ENCODE measurements at regions not wholly inside any gene's neighbourhood (a gene's known extent, or its start where the extent isn't known, plus 50 kb on each side); places are given as distances from the start of the nearest gene placed in this dataset.

DNA sequence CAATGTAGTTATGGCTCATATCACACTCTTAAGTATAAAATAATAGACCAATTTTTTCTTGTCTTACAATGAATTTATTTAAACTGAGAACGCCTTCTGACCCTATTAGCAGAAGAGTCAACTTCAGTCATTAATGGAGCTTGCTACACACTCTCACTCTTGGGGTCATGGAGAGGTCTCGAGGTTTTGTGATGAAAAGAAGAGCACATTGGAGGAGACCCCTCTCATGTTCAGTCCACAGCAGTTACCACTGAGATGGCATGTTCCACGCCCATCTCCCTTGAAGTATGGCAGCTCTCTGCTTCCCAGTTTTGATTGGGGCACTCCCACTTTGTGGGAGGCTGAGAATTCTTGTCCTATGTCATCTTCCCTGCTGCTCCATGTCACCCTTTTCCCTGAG is 266.4 kb downstream of the RPS29 start:
- no peak for TF ChIP-seq CTCF (IDR thresholded peaks at IDR 0.05)
- no peak for TF ChIP-seq POLR2A (IDR thresholded peaks at IDR 0.05)
- Histone ChIP-seq H3K36me3 (replicated peaks in 1 of 2) (no peaks in the 10 kb centered on the region), H3K4me1 (replicated peaks in 1 of 2) (no peaks in the 10 kb centered on the region), H3K27ac (no peak overlapping the region), H3K9me3 (replicated peaks in 1 of 3) (no peaks in the 10 kb centered on the region), H3K4me3 (no peak overlapping the region), H3K27me3 (no peaks in the 10 kb centered on the region)
- no peak for DNase-seq
- intact Hi-C loops (cut with DNase I), result no loop called here
- WGBS, 4 donors, result 76 to 90% (median 82%) methylated on average over 3 of the region's 3 CpGs

DNA sequence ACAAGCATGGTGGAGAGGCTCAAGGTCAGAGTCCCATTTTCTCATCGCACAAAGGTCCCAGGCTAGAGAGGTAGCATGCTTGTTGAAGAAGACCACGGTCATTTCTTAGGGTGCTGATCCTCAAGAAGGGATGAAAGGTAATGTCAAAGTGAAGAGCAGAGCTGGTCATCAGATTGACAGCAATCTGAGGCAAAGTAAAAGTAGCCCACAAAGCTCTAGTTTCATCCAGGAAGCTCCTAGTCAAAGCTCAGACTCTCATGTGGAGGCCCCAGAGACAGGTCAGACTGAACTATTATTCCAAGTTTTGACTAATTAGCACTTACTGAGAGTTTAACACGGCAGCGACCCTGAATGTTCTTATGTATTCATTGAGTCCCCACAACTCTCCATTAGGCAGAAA is 270.6 kb downstream of the RPS29 start:
- H3K4me1 ChIP-seq (replicated peaks in 1 of 2), result no peaks in the 10 kb centered on the region
- DNase-seq, result no peak
- no peaks in the 10 kb centered on the region for H3K27me3 ChIP-seq
- intact Hi-C loops (cut with DNase I), result no loop called here
- no peaks in the 10 kb centered on the region for H3K9me3 ChIP-seq (replicated peaks in 1 of 3)
- no peak overlapping the region for H3K4me3 ChIP-seq
- no peak for TF ChIP-seq POLR2A (IDR thresholded peaks at IDR 0.05)
- TF ChIP-seq CTCF (IDR thresholded peaks at IDR 0.05), result no peak
- 70 to 84% (median 83%) methylated on average over 4 of the region's 4 CpGs for WGBS, 4 donors
- no peak overlapping the region for H3K27ac ChIP-seq
- H3K36me3 ChIP-seq (replicated peaks in 1 of 2), result no peaks in the 10 kb centered on the region

DNA sequence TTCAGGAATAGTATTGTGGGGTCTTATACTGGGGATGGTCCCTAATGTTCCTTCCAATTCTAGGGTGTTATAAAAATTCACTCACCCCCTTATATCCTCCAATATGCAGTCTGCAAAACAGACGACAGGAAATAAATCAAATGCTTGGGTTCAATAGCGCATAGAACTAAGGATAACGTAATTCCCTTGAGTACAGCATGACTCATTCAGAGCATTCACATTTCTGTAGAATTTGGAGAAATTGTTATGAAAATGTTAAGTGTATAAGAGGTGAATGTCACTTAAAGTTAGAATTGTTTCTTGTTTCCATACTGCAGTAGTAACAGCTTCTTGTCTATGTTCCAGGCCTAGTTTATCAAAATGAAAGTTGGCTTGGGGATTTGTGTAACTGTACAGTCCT is 271.4 kb downstream of the RPS29 start:
- no peak for DNase-seq
- H3K36me3 ChIP-seq (replicated peaks in 1 of 2), result no peaks in the 10 kb centered on the region
- no peaks in the 10 kb centered on the region for H3K9me3 ChIP-seq (replicated peaks in 1 of 3)
- intact Hi-C loops (cut with DNase I), result no loop called here
- no peak overlapping the region for H3K4me3 ChIP-seq
- 55 to 76% (median 66%) methylated on average over 3 of the region's 3 CpGs for WGBS, 4 donors
- H3K27ac ChIP-seq, result no peak overlapping the region
- TF ChIP-seq CTCF (IDR thresholded peaks at IDR 0.05), result no peak
- TF ChIP-seq POLR2A (IDR thresholded peaks at IDR 0.05), result no peak
- H3K27me3 ChIP-seq, result no peaks in the 10 kb centered on the region
- H3K4me1 ChIP-seq (replicated peaks in 1 of 2), result no peaks in the 10 kb centered on the region

- no peaks in the 10 kb centered on the region for H3K9me3 ChIP-seq (replicated peaks in 1 of 3)
- DNase-seq, result no peak
- H3K27ac ChIP-seq, result no peak overlapping the region
- no peak overlapping the region for H3K4me3 ChIP-seq
- intact Hi-C loops (cut with DNase I), result no loop called here
- TF ChIP-seq CTCF (IDR thresholded peaks at IDR 0.05), result no peak
- TF ChIP-seq POLR2A (IDR thresholded peaks at IDR 0.05), result no peak
- H3K4me1 ChIP-seq (replicated peaks in 1 of 2), result no peaks in the 10 kb centered on the region
- no peaks in the 10 kb centered on the region for H3K36me3 ChIP-seq (replicated peaks in 1 of 2)
- no peaks in the 10 kb centered on the region for H3K27me3 ChIP-seq
Observed at GRCh38 chr14:49313108-49313507, 273.1 kb downstream of the RPS29 start.

Data from adrenal gland (tissue), 9 donors.